ENCODE measurements at regions not wholly inside any gene's neighbourhood (a gene's known extent, or its start where the extent isn't known, plus 50 kb on each side); places are given as distances from the start of the nearest gene placed in this dataset.
A peak's percentile ranks its signal among the peaks of the same experiment; 100 is the strongest.

GRCh38 chr3:94234177-94234788 lies 171.4 kb downstream of the NSUN3 start:
- Mint-ChIP-seq H3K27ac (no peak overlapping the region), H3K27me3 (no peaks in the 10 kb centered on the region), H3K9me3 (ENCODE audit: insufficient read depth) (peaks cover 7% of the 10 kb centered on the region), H3K4me3 (no peak overlapping the region), H3K4me1 (no peaks in the 10 kb centered on the region)
- WGBS (ENCODE audit: insufficient coverage): no CpG with 5 or more reads among the region's 4 CpGs
- DNase-seq: no peak
- Histone ChIP-seq H4K20me1 (ENCODE audit: control insufficient read depth, insufficient read depth, low read length, poor library complexity, severe bottlenecking) (no peaks in the 10 kb centered on the region), H3K4me3 (ENCODE audit: control extremely low read depth in 1 of 5, extremely low read depth in 1 of 5, insufficient read depth in 1 of 5, low read depth in 2 of 5, low read length in 4 of 5) (no peak overlapping the region), H3K9ac (ENCODE audit: low read length) (no peak overlapping the region), H3K9me3 (ENCODE audit: control extremely low read depth in 1 of 3, control insufficient read depth in 2 of 3, insufficient read depth in 1 of 3, low read length in 2 of 3) (peaks cover 0 to 6% (median 0%) of the 10 kb centered on the region in 3 donors), H3K79me2 (ENCODE audit: control insufficient read depth, insufficient read depth, low read length) (no peaks in the 10 kb centered on the region), H3K27me3 (replicated peaks in 1 of 4; ENCODE audit: control extremely low read depth in 1 of 4, control insufficient read depth in 3 of 4, insufficient read depth in 4 of 4, low read length in 3 of 4) (no peaks in the 10 kb centered on the region), H3K4me2 (replicated peaks; ENCODE audit: low read depth, low read length, poor library complexity, severe bottlenecking) (no peak overlapping the region), H2AFZ (ENCODE audit: insufficient read depth, low read depth, low read length, poor library complexity, severe bottlenecking) (no peak overlapping the region), H3K36me3 (replicated peaks in 1 of 2; ENCODE audit: control extremely low read depth in 1 of 2, control insufficient read depth in 1 of 2, extremely low read depth in 1 of 2, insufficient read depth in 2 of 2, low read length in 1 of 2) (no peaks in the 10 kb centered on the region), H3K4me1 (ENCODE audit: control insufficient read depth in 2 of 2, insufficient read depth in 2 of 2, low read length in 2 of 2) (no peaks in the 10 kb centered on the region), H3K27ac (ENCODE audit: low read length in 2 of 2) (no peak overlapping the region)
- TF ChIP-seq CTCF (IDR thresholded peaks at IDR 0.05): peak; percentile 17
- TF ChIP-seq EZH2 (IDR thresholded peaks at IDR 0.05; ENCODE audit: borderline replicate concordance, insufficient read depth, low read depth, low read length, poor library complexity, severe bottlenecking): no peak
- ATAC-seq (ENCODE audit: low read depth): no peak
- CTCF ChIA-PET: interaction anchor here (1.7 kb wide), 1 partner anchor 15 kb away, joined by 9 read pairs; no protein-coding TSS in a partner anchor
- intact Hi-C loops (cut with micrococcal nuclease): no loop called here
- POLR2A ChIA-PET: no interaction called here

- no peaks in the 10 kb centered on the region for H3K27me3 ChIP-seq (replicated peaks in 1 of 4; ENCODE audit: control extremely low read depth in 1 of 4, control insufficient read depth in 3 of 4, insufficient read depth in 4 of 4, low read length in 3 of 4)
- Mint-ChIP-seq H3K9me3 (ENCODE audit: insufficient read depth) (no peaks in the 10 kb centered on the region), H3K27ac (no peak overlapping the region), H3K4me1 (no peaks in the 10 kb centered on the region), H3K27me3 (no peaks in the 10 kb centered on the region), H3K4me3 (no peak overlapping the region)
- H3K27ac ChIP-seq (ENCODE audit: low read length in 2 of 2): no peak overlapping the region
- no peak for TF ChIP-seq CTCF (IDR thresholded peaks at IDR 0.05)
- no peak for TF ChIP-seq EZH2 (IDR thresholded peaks at IDR 0.05; ENCODE audit: borderline replicate concordance, insufficient read depth, low read depth, low read length, poor library complexity, severe bottlenecking)
- ATAC-seq (ENCODE audit: low read depth): no peak
- 50% methylated on average over 1 of the region's 3 CpGs for WGBS (ENCODE audit: insufficient coverage)
- H3K9ac ChIP-seq (ENCODE audit: low read length): no peak overlapping the region
- intact Hi-C loops (cut with micrococcal nuclease): loop anchor here (10.0 kb wide), 1 partner anchor 237 kb away; no protein-coding TSS in a partner anchor
- no peaks in the 10 kb centered on the region for H3K36me3 ChIP-seq (replicated peaks in 1 of 2; ENCODE audit: control extremely low read depth in 1 of 2, control insufficient read depth in 1 of 2, extremely low read depth in 1 of 2, insufficient read depth in 2 of 2, low read length in 1 of 2)
- no peak for DNase-seq
- ChIA-PET CTCF (no interaction called here), POLR2A (no interaction called here)
- no peak overlapping the region for H2AFZ ChIP-seq (ENCODE audit: insufficient read depth, low read depth, low read length, poor library complexity, severe bottlenecking)
- H4K20me1 ChIP-seq (ENCODE audit: control insufficient read depth, insufficient read depth, low read length, poor library complexity, severe bottlenecking): no peaks in the 10 kb centered on the region
- H3K79me2 ChIP-seq (ENCODE audit: control insufficient read depth, insufficient read depth, low read length): no peaks in the 10 kb centered on the region
- no peak overlapping the region for H3K4me2 ChIP-seq (replicated peaks; ENCODE audit: low read depth, low read length, poor library complexity, severe bottlenecking)
- H3K4me1 ChIP-seq (ENCODE audit: control insufficient read depth in 2 of 2, insufficient read depth in 2 of 2, low read length in 2 of 2): no peaks in the 10 kb centered on the region
- H3K4me3 ChIP-seq (ENCODE audit: control extremely low read depth in 1 of 5, extremely low read depth in 1 of 5, insufficient read depth in 1 of 5, low read depth in 2 of 5, low read length in 4 of 5): no peak overlapping the region
- no peaks in the 10 kb centered on the region for H3K9me3 ChIP-seq (ENCODE audit: control extremely low read depth in 1 of 3, control insufficient read depth in 2 of 3, insufficient read depth in 1 of 3, low read length in 2 of 3)
Measured at GRCh38 chr3:94241986-94242385, 179.1 kb downstream of the NSUN3 start.

Measured in B cell (primary cell).